OCI-LY3 (cell line): ENCODE measurements at regions not wholly inside any gene's neighbourhood (a gene's known extent, or its start where the extent isn't known, plus 50 kb on each side); places are given as distances from the start of the nearest gene placed in this dataset.

Experiments
- CTCF ChIP-seq: fragments of 200-600, 300-600 bp; sonication (generic); IDR thresholded peaks from 2 replicates; pipeline ENCODE4 v1.5.1; 2014; ENCODE audit warnings: antibody characterized with exemption, low read length, low read depth
- EZH2phosphoT487 ChIP-seq: fragments of 200-600 bp; shearing (Covaris generic); IDR thresholded peaks from 2 replicates; pipeline ENCODE4 v1.6.1; 2018; ENCODE audit warnings: antibody characterized with exemption, mixed run types, low read depth

GRCh38 chr1:208985231-208985630 is 598.3 kb upstream of the CAMK1G start:
- TF ChIP-seq CTCF: no peak
- no peak for TF ChIP-seq EZH2phosphoT487
